Fibroblast of villous mesenchyme (primary cell): ENCODE measurements at regions not wholly inside any gene's neighbourhood (a gene's known extent, or its start where the extent isn't known, plus 50 kb on each side); places are given as distances from the start of the nearest gene placed in this dataset.

Experiments used
- DNase-seq: peaks from one replicate; pipeline ENCODE4 v3.0.0-alpha.2; 2010; ENCODE audit warnings: low read depth
- H3K4me3 ChIP-seq: 2 replicates; pipeline ENCODE4 v1.5.1; 2011; ENCODE audit warnings: low read depth, mild to moderate bottlenecking, low read length
- TF ChIP-seq, protein P1 (sequence below): IDR thresholded peaks from 2 replicates; pipeline ENCODE4 v1.5.1; 2012; ENCODE audit warnings: low read depth, mild to moderate bottlenecking, low read length; ENCODE audit not compliant: insufficient read depth

- TF ChIP-seq, protein P1, sequence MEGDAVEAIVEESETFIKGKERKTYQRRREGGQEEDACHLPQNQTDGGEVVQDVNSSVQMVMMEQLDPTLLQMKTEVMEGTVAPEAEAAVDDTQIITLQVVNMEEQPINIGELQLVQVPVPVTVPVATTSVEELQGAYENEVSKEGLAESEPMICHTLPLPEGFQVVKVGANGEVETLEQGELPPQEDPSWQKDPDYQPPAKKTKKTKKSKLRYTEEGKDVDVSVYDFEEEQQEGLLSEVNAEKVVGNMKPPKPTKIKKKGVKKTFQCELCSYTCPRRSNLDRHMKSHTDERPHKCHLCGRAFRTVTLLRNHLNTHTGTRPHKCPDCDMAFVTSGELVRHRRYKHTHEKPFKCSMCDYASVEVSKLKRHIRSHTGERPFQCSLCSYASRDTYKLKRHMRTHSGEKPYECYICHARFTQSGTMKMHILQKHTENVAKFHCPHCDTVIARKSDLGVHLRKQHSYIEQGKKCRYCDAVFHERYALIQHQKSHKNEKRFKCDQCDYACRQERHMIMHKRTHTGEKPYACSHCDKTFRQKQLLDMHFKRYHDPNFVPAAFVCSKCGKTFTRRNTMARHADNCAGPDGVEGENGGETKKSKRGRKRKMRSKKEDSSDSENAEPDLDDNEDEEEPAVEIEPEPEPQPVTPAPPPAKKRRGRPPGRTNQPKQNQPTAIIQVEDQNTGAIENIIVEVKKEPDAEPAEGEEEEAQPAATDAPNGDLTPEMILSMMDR, result no peak
- no peak overlapping the region for H3K4me3 ChIP-seq
- DNase-seq, result no peak
Observed at GRCh38 chr5:74418709-74419108, 221.8 kb downstream of the ENC1 start.

- TF ChIP-seq, protein P1, result no peak
- H3K4me3 ChIP-seq, result no peak overlapping the region
- no peak for DNase-seq
Observed at GRCh38 chr5:74418261-74418660, 222.3 kb downstream of the ENC1 start.

DNA sequence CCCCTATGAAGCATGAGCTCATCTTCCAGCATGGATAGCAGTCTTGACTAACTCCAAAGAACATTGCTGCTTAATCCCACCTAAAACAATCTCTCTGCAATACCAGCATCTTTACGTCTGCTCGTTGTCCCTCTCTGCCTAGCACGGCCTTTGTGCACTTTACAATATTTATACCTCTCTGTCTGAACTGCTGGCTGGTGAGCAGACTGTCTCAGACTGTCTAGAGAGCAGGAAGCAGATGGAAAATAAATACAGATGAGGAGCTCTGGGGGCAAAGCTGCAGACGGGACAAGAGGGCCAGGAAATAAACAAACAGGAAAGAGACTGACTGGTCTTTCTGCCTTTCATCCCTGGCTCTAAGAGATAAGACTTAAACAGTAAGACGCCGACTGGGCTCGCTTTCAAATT is 224.8 kb downstream of the ENC1 start:
- TF ChIP-seq, protein P1, result no peak
- no peak for DNase-seq
- no peak overlapping the region for H3K4me3 ChIP-seq

DNA sequence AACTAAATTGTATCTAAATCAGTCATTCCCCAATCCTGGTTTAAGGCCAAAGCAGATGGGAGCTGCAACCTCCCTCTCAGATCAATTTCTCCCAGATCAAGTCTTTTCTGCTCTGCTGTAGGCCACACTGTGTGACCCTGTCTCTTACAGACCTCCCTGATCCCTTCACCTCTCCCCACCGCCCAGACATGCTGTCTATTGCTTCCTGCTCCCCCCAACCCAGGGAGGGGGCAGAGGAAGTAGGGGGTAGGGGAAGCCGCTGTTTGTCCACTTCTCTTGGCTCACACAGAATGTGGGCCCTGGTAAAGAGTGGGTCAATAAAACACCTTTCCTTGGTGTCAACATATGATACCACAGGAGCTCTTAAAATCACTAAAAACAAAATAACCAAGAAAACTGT is 226.3 kb downstream of the ENC1 start:
- DNase-seq, result no peak
- H3K4me3 ChIP-seq, result no peak overlapping the region
- TF ChIP-seq, protein P1, result no peak

GRCh38 chr5:74413403-74414048 is 227.0 kb downstream of the ENC1 start:
- DNase-seq, result no peak
- TF ChIP-seq, protein P1, result no peak
- no peak overlapping the region for H3K4me3 ChIP-seq

DNA sequence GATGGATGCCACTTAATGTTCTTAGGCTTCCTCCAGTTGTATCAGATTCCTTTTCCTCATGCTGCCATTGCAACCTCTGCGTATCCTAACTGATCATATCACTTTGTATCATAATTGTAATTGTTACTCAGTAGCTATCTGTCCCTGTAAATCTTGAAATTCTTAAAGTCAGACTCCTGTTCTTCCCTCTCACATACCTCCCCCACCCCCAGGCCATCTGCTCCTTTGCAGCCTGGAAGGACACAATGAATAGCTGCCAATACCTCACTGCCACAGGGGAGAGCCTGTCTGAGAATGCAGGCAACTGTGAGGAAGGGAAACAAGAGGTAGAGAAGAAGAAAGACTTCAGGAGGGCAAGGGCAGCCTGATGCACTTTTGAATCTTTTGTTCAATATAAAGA is 228.5 kb downstream of the ENC1 start:
- no peak overlapping the region for H3K4me3 ChIP-seq
- DNase-seq, result no peak
- TF ChIP-seq, protein P1, result no peak

- TF ChIP-seq, protein P1, result no peak
- DNase-seq, result no peak
- H3K4me3 ChIP-seq, result no peak overlapping the region
Observed at GRCh38 chr5:74409712-74410111, 230.8 kb downstream of the ENC1 start.
